ENCODE measurements at regions not wholly inside any gene's neighbourhood (a gene's known extent, or its start where the extent isn't known, plus 50 kb on each side); places are given as distances from the start of the nearest gene placed in this dataset.
"Not testable (repeated sequence)": the region's sequence is repeated elsewhere in the genome, so short reads cannot be mapped to it uniquely, and the experiment has no call there.

GRCh38 chr9:85876628-85877027 is 64.3 kb upstream of the NAA35 start:
- Histone ChIP-seq H3K4me1 (ENCODE audit: control insufficient read depth, insufficient read depth, low read depth, low read length) (no peaks in the 10 kb centered on the region), H3K36me3 (ENCODE audit: control insufficient read depth in 1 of 2, insufficient read depth in 2 of 2, low read depth in 1 of 2, low read length in 2 of 2) (no peaks in the 10 kb centered on the region), H3K4ac (ENCODE audit: low read depth in 1 of 2, low read length in 2 of 2) (no peak overlapping the region), H2BK15ac (ENCODE audit: low read depth, poor library complexity, severe bottlenecking) (no peak overlapping the region), H3K27ac (ENCODE audit: low read length, poor library complexity, severe bottlenecking) (no peak overlapping the region), H3K27me3 (ENCODE audit: control insufficient read depth in 1 of 2, insufficient read depth in 1 of 2, low read length in 2 of 2) (no peaks in the 10 kb centered on the region), H3K4me3 (ENCODE audit: insufficient read depth in 1 of 2, low read depth in 1 of 2, low read length in 2 of 2) (no peak overlapping the region), H2BK5ac (ENCODE audit: low read depth, low read length, poor library complexity, severe bottlenecking) (no peak overlapping the region), H2BK120ac (ENCODE audit: low read depth, low read length) (no peak overlapping the region), H3K9me3 (ENCODE audit: control insufficient read depth, low read length) (no peaks in the 10 kb centered on the region), H2AFZ (ENCODE audit: low read depth, low read length) (no peak overlapping the region), H3K9ac (ENCODE audit: low read length) (no peak overlapping the region), H3K18ac (ENCODE audit: low read depth in 1 of 2, low read length in 2 of 2) (no peak overlapping the region), H4K8ac (ENCODE audit: low read length) (no peak overlapping the region), H3K14ac (ENCODE audit: low read length in 2 of 2) (no peak overlapping the region), H3K79me1 (replicated peaks; ENCODE audit: low read length, poor library complexity, severe bottlenecking) (no peaks in the 10 kb centered on the region), H2AK5ac (ENCODE audit: low read length, severe bottlenecking) (no peak overlapping the region), H3K23ac (ENCODE audit: low read length in 2 of 2) (no peak overlapping the region), H2BK12ac (ENCODE audit: low read length in 2 of 2) (no peak overlapping the region), H3K4me2 (ENCODE audit: low read length, poor library complexity, severe bottlenecking) (no peak overlapping the region), H4K91ac (ENCODE audit: low read length) (no peak overlapping the region)
- peak; percentile 77 for DNase-seq

- not testable (repeated sequence) for H3K4me1 ChIP-seq (ENCODE audit: control insufficient read depth, insufficient read depth, low read depth, low read length); H2BK15ac ChIP-seq (ENCODE audit: low read depth, poor library complexity, severe bottlenecking); H3K27me3 ChIP-seq (ENCODE audit: control insufficient read depth in 1 of 2, insufficient read depth in 1 of 2, low read length in 2 of 2); H3K4ac ChIP-seq (ENCODE audit: low read depth in 1 of 2, low read length in 2 of 2); H3K18ac ChIP-seq (ENCODE audit: low read depth in 1 of 2, low read length in 2 of 2); H3K4me2 ChIP-seq (ENCODE audit: low read length, poor library complexity, severe bottlenecking); H3K79me1 ChIP-seq (replicated peaks; ENCODE audit: low read length, poor library complexity, severe bottlenecking); H4K8ac ChIP-seq (ENCODE audit: low read length); H2AK5ac ChIP-seq (ENCODE audit: low read length, severe bottlenecking); H3K4me3 ChIP-seq (ENCODE audit: insufficient read depth in 1 of 2, low read depth in 1 of 2, low read length in 2 of 2); H4K91ac ChIP-seq (ENCODE audit: low read length); H3K9me3 ChIP-seq (ENCODE audit: control insufficient read depth, low read length); H2AFZ ChIP-seq (ENCODE audit: low read depth, low read length); H2BK12ac ChIP-seq (ENCODE audit: low read length in 2 of 2); DNase-seq; H3K9ac ChIP-seq (ENCODE audit: low read length); H2BK5ac ChIP-seq (ENCODE audit: low read depth, low read length, poor library complexity, severe bottlenecking); H2BK120ac ChIP-seq (ENCODE audit: low read depth, low read length); H3K36me3 ChIP-seq (ENCODE audit: control insufficient read depth in 1 of 2, insufficient read depth in 2 of 2, low read depth in 1 of 2, low read length in 2 of 2); H3K27ac ChIP-seq (ENCODE audit: low read length, poor library complexity, severe bottlenecking); H3K14ac ChIP-seq (ENCODE audit: low read length in 2 of 2); H3K23ac ChIP-seq (ENCODE audit: low read length in 2 of 2)
- 80% methylated on average over 3 of the region's 5 CpGs for WGBS
These were observed 61.9 kb upstream of the NAA35 start for GRCh38 chr9:85878872-85879597.

- not testable (repeated sequence) for H3K4ac ChIP-seq (ENCODE audit: low read depth in 1 of 2, low read length in 2 of 2); H2BK5ac ChIP-seq (ENCODE audit: low read depth, low read length, poor library complexity, severe bottlenecking); H3K4me3 ChIP-seq (ENCODE audit: insufficient read depth in 1 of 2, low read depth in 1 of 2, low read length in 2 of 2); H3K27ac ChIP-seq (ENCODE audit: low read length, poor library complexity, severe bottlenecking); H3K18ac ChIP-seq (ENCODE audit: low read depth in 1 of 2, low read length in 2 of 2); H3K27me3 ChIP-seq (ENCODE audit: control insufficient read depth in 1 of 2, insufficient read depth in 1 of 2, low read length in 2 of 2); H2BK12ac ChIP-seq (ENCODE audit: low read length in 2 of 2); DNase-seq; H2AK5ac ChIP-seq (ENCODE audit: low read length, severe bottlenecking); H3K36me3 ChIP-seq (ENCODE audit: control insufficient read depth in 1 of 2, insufficient read depth in 2 of 2, low read depth in 1 of 2, low read length in 2 of 2); H3K79me1 ChIP-seq (replicated peaks; ENCODE audit: low read length, poor library complexity, severe bottlenecking); H2AFZ ChIP-seq (ENCODE audit: low read depth, low read length); H3K4me1 ChIP-seq (ENCODE audit: control insufficient read depth, insufficient read depth, low read depth, low read length); H3K14ac ChIP-seq (ENCODE audit: low read length in 2 of 2); H2BK15ac ChIP-seq (ENCODE audit: low read depth, poor library complexity, severe bottlenecking); H4K91ac ChIP-seq (ENCODE audit: low read length); H3K9ac ChIP-seq (ENCODE audit: low read length); H2BK120ac ChIP-seq (ENCODE audit: low read depth, low read length); H3K9me3 ChIP-seq (ENCODE audit: control insufficient read depth, low read length); H3K4me2 ChIP-seq (ENCODE audit: low read length, poor library complexity, severe bottlenecking); H3K23ac ChIP-seq (ENCODE audit: low read length in 2 of 2); H4K8ac ChIP-seq (ENCODE audit: low read length)
- 83% methylated on average over 3 of the region's 3 CpGs for WGBS
These were observed 60.4 kb upstream of the NAA35 start for GRCh38 chr9:85880507-85880906.

- no peak overlapping the region for H3K4me2 ChIP-seq (ENCODE audit: low read length, poor library complexity, severe bottlenecking)
- no peak overlapping the region for H3K4me3 ChIP-seq (ENCODE audit: insufficient read depth in 1 of 2, low read depth in 1 of 2, low read length in 2 of 2)
- H4K8ac ChIP-seq (ENCODE audit: low read length) = no peak overlapping the region
- no peak overlapping the region for H2AFZ ChIP-seq (ENCODE audit: low read depth, low read length)
- DNase-seq = peak; percentile 45
- no peaks in the 10 kb centered on the region for H3K36me3 ChIP-seq (ENCODE audit: control insufficient read depth in 1 of 2, insufficient read depth in 2 of 2, low read depth in 1 of 2, low read length in 2 of 2)
- no peak overlapping the region for H2BK5ac ChIP-seq (ENCODE audit: low read depth, low read length, poor library complexity, severe bottlenecking)
- no peak overlapping the region for H2AK5ac ChIP-seq (ENCODE audit: low read length, severe bottlenecking)
- H3K14ac ChIP-seq (ENCODE audit: low read length in 2 of 2) = no peak overlapping the region
- H2BK15ac ChIP-seq (ENCODE audit: low read depth, poor library complexity, severe bottlenecking) = no peak overlapping the region
- no peaks in the 10 kb centered on the region for H3K27me3 ChIP-seq (ENCODE audit: control insufficient read depth in 1 of 2, insufficient read depth in 1 of 2, low read length in 2 of 2)
- no peak overlapping the region for H3K18ac ChIP-seq (ENCODE audit: low read depth in 1 of 2, low read length in 2 of 2)
- H3K4me1 ChIP-seq (ENCODE audit: control insufficient read depth, insufficient read depth, low read depth, low read length) = no peaks in the 10 kb centered on the region
- no peaks in the 10 kb centered on the region for H3K9me3 ChIP-seq (ENCODE audit: control insufficient read depth, low read length)
- H3K79me1 ChIP-seq (replicated peaks; ENCODE audit: low read length, poor library complexity, severe bottlenecking) = no peaks in the 10 kb centered on the region
- no peak overlapping the region for H2BK120ac ChIP-seq (ENCODE audit: low read depth, low read length)
- H3K9ac ChIP-seq (ENCODE audit: low read length) = no peak overlapping the region
- H4K91ac ChIP-seq (ENCODE audit: low read length) = no peak overlapping the region
- no peak overlapping the region for H3K23ac ChIP-seq (ENCODE audit: low read length in 2 of 2)
- no peak overlapping the region for H2BK12ac ChIP-seq (ENCODE audit: low read length in 2 of 2)
- H3K4ac ChIP-seq (ENCODE audit: low read depth in 1 of 2, low read length in 2 of 2) = no peak overlapping the region
- 90% methylated on average over 7 of the region's 8 CpGs for WGBS
- no peak overlapping the region for H3K27ac ChIP-seq (ENCODE audit: low read length, poor library complexity, severe bottlenecking)
These were observed 56.7 kb upstream of the NAA35 start for GRCh38 chr9:85884256-85884655.

All from mesenchymal stem cell (in vitro differentiated cells and primary cell).